H1 (cell line): ENCODE measurements at regions not wholly inside any gene's neighbourhood (a gene's known extent, or its start where the extent isn't known, plus 50 kb on each side); places are given as distances from the start of the nearest gene placed in this dataset.

Source experiments
- CTCF ChIA-PET: fragments of 300-600 bp; sonication (Branson Sonifier 250); formaldehyde crosslinking; loops from one replicate; lab custom pipeline; 2021; ENCODE audit not compliant: partially characterized antibody; lab: Charles Lee
- POLR2A ChIA-PET: fragments of 300-600 bp; sonication (Branson Sonifier 250); formaldehyde crosslinking; loops from one replicate; lab custom pipeline; 2021; ENCODE audit warnings: inconsistent platforms; ENCODE audit not compliant: partially characterized antibody; lab: Charles Lee
- DNase-seq, 2 experiments: peaks; one replicate each; pipeline versions ENCODE4 v3.0.0 to v3.0.0-alpha.2; 2010 to 2022; ENCODE audit warnings: low spot score in 2 of 2, low read depth in 1 of 2, mixed read lengths in 1 of 2
- FAIRE-seq: peaks from 2 replicates; lab custom pipeline; 2011; peaks lifted over from hg19 to GRCh38; lab: Jason Lieb, UNC
- H2AFZ ChIP-seq: 2 replicates; pipeline ENCODE4 v1.8.1; 2012; ENCODE audit warnings: low read length, inconsistent platforms
- H2AK5ac ChIP-seq: 2 replicates; pipeline ENCODE4 v1.6.1; 2013; ENCODE audit warnings: low read depth, low read length
- H2BK120ac ChIP-seq: replicated peaks from 2 replicates; pipeline ENCODE3; 2013; ENCODE audit warnings: low read depth, low read length, inconsistent platforms
- H2BK12ac ChIP-seq: 2 replicates; pipeline ENCODE4 v1.6.1; 2013; ENCODE audit warnings: low read depth, low read length
- H2BK15ac ChIP-seq: 2 replicates; pipeline ENCODE4 v1.6.1; 2013; ENCODE audit warnings: low read length
- H2BK20ac ChIP-seq: 2 replicates; pipeline ENCODE4 v1.6.1; 2013; ENCODE audit warnings: low read length
- H2BK5ac ChIP-seq: 2 replicates; pipeline ENCODE4 v1.6.1; 2013; ENCODE audit warnings: low read depth, low read length
- H3K14ac ChIP-seq: 2 replicates; pipeline ENCODE4 v1.6.1; 2013; ENCODE audit warnings: inconsistent platforms; ENCODE audit not compliant: insufficient read length
- H3K18ac ChIP-seq: 2 replicates; pipeline ENCODE4 v1.6.1; 2013; ENCODE audit warnings: low read length; ENCODE audit errors: extremely low read depth
- H3K23ac ChIP-seq: 2 replicates; pipeline ENCODE4 v1.6.1; 2013; ENCODE audit warnings: inconsistent platforms; ENCODE audit not compliant: insufficient read length
- H3K23me2 ChIP-seq: 2 replicates; pipeline ENCODE4 v1.6.1; 2013; ENCODE audit warnings: low read depth, low read length
- H3K27ac ChIP-seq: 2 replicates; pipeline ENCODE4 v1.6.1; 2011; ENCODE audit warnings: low read depth, low read length, inconsistent platforms
- H3K27me3 ChIP-seq, 4 experiments: replicated peaks in 1 of 4; 1 replicate in 1 of 4; 2 replicates in 3 of 4; pipeline versions ENCODE4 v1.6.1 to v1.8.1; 2011 to 2013; ENCODE audit warnings: low read length in 3 of 4, mild to moderate bottlenecking in 3 of 4, inconsistent platforms in 2 of 4, mixed read lengths in 2 of 4, moderate library complexity in 1 of 4; ENCODE audit not compliant: control insufficient read depth in 3 of 4, insufficient read depth in 3 of 4; ENCODE audit errors: extremely low read depth in 1 of 4
- H3K36me3 ChIP-seq, 4 experiments: 2 replicates each; pipeline versions ENCODE4 v1.6.1 to v1.8.1; 2011 to 2013; ENCODE audit warnings: mild to moderate bottlenecking in 4 of 4, low read length in 3 of 4, moderate library complexity in 2 of 4, control low read depth in 1 of 4, inconsistent platforms in 1 of 4; ENCODE audit not compliant: insufficient read depth in 4 of 4, control insufficient read depth in 2 of 4
- H3K4ac ChIP-seq: replicated peaks from 2 replicates; pipeline ENCODE3; 2013; ENCODE audit warnings: low read length, low read depth, mixed read lengths, inconsistent platforms; ENCODE audit not compliant: insufficient read length
- H3K4me1 ChIP-seq, 4 experiments: replicated peaks in 1 of 4; 1 replicate in 1 of 4; 2 replicates in 3 of 4; pipeline versions ENCODE4 v1.6.1 to v1.8.1; 2011 to 2013; ENCODE audit warnings: low read length in 3 of 4, inconsistent platforms in 2 of 4, mixed read lengths in 1 of 4; ENCODE audit not compliant: insufficient read depth in 4 of 4, control insufficient read depth in 3 of 4
- H3K4me2 ChIP-seq, 2 experiments: 2 replicates each; pipeline versions ENCODE4 v1.6.1 to v1.8.1; 2011 to 2013; ENCODE audit warnings: low read depth in 2 of 2, low read length in 2 of 2, control low read depth in 1 of 2, inconsistent platforms in 1 of 2, mild to moderate bottlenecking in 1 of 2; ENCODE audit not compliant: insufficient read depth in 1 of 2
- H3K4me3 ChIP-seq, 4 experiments: fragments of 200-600, 300-600 bp in 1 of 4; sonication (generic), shearing (Covaris generic), sonication (Bioruptor Twin) in 1 of 4; 2 replicates each; pipeline versions ENCODE4 v1.5.1 to v1.8.1; 2011 to 2016; ENCODE audit warnings: low read length in 4 of 4, low read depth in 3 of 4, control low read depth in 2 of 4, inconsistent platforms in 2 of 4, mild to moderate bottlenecking in 2 of 4, mixed read lengths in 1 of 4, moderate library complexity in 1 of 4; ENCODE audit not compliant: insufficient read depth in 2 of 4; ENCODE audit errors: extremely low read depth in 1 of 4
- H3K56ac ChIP-seq: replicated peaks from 2 replicates; pipeline ENCODE3; 2013; ENCODE audit warnings: low read depth, mild to moderate bottlenecking, mixed read lengths, low read length, inconsistent platforms; ENCODE audit not compliant: insufficient read length
- H3K79me1 ChIP-seq: 2 replicates; pipeline ENCODE4 v1.6.1; 2013; ENCODE audit warnings: low read depth, low read length, control low read depth
- H3K79me2 ChIP-seq, 2 experiments: 2 replicates each; pipeline versions ENCODE4 v1.6.1 to v1.8.1; 2012 to 2013; ENCODE audit warnings: low read length in 2 of 2, mild to moderate bottlenecking in 2 of 2, inconsistent platforms in 1 of 2; ENCODE audit not compliant: insufficient read depth in 2 of 2, control insufficient read depth in 1 of 2
- H3K9ac ChIP-seq, 4 experiments: replicated peaks in 1 of 4; 1 replicate in 1 of 4; 2 replicates in 3 of 4; pipeline versions ENCODE4 v1.6.1 to v1.8.1; 2011 to 2013; ENCODE audit warnings: low read depth in 3 of 4, low read length in 3 of 4, control low read depth in 2 of 4, mild to moderate bottlenecking in 2 of 4, moderate library complexity in 2 of 4, inconsistent platforms in 1 of 4; ENCODE audit errors: extremely low read depth in 1 of 4
- H3K9me3 ChIP-seq, 2 experiments: 2 replicates each; pipeline versions ENCODE4 v1.6.1 to v1.8.1; 2012 to 2013; ENCODE audit warnings: mild to moderate bottlenecking in 2 of 2, moderate library complexity in 2 of 2, control low read depth in 1 of 2, inconsistent platforms in 1 of 2, low read depth in 1 of 2, low read length in 1 of 2, mixed read lengths in 1 of 2; ENCODE audit not compliant: insufficient read depth in 2 of 2
- H4K20me1 ChIP-seq, 2 experiments: replicated peaks in 1 of 2; 2 replicates each; pipeline versions ENCODE3 to v1.8.1; 2011 to 2013; ENCODE audit warnings: inconsistent platforms in 2 of 2, low read length in 2 of 2, mild to moderate bottlenecking in 1 of 2; ENCODE audit not compliant: insufficient read depth in 2 of 2, control insufficient read depth in 1 of 2
- H4K5ac ChIP-seq: 2 replicates; pipeline ENCODE4 v1.6.1; 2013; ENCODE audit warnings: low read length, low read depth, mixed read lengths, inconsistent platforms; ENCODE audit not compliant: insufficient read length
- H4K8ac ChIP-seq: 2 replicates; pipeline ENCODE4 v1.8.0; 2013; ENCODE audit warnings: mild to moderate bottlenecking, moderate library complexity, low read length, inconsistent platforms; ENCODE audit not compliant: insufficient read depth; ENCODE audit errors: extremely low read depth
- H4K91ac ChIP-seq: replicated peaks from 2 replicates; pipeline ENCODE3; 2013; ENCODE audit warnings: low read length, mixed read lengths, inconsistent platforms; ENCODE audit not compliant: insufficient read length
- BCL11A ChIP-seq, 2 experiments: IDR thresholded peaks; one replicate each; pipeline ENCODE4 v1.6.1; 2011; ENCODE audit warnings: low read depth in 2 of 2, low read length in 2 of 2, mild to moderate bottlenecking in 2 of 2
- CHD1 ChIP-seq: IDR thresholded peaks from 2 replicates; pipeline ENCODE4 v1.6.1; 2012; ENCODE audit warnings: low read depth, low read length, improper control_type of control experiment
- RBBP5 ChIP-seq: IDR thresholded peaks from 2 replicates; pipeline ENCODE4 v1.7.1; 2012; ENCODE audit warnings: low read depth, mild to moderate bottlenecking, inconsistent platforms, low read length, moderate library complexity, borderline replicate concordance
- WGBS, 2 experiments: shearing (Covaris generic) in 1 of 2; methylation state at CpG; one replicate each; pipeline versions ENCODE4 v1.1.6 to v1.1.7; 2013 to 2015; ENCODE audit warnings: low lambda C conversion rate in 2 of 2, mixed read lengths in 2 of 2, inconsistent platforms in 1 of 2, low coverage in 1 of 2, missing lambda C conversion rate in 1 of 2; ENCODE audit not compliant: insufficient replicate concordance in 2 of 2, insufficient coverage in 1 of 2, insufficient read length in 1 of 2; ENCODE audit errors: extremely low coverage in 1 of 2, missing lambda C conversion rate in 1 of 2; 5-methylcytosine and 5-hydroxymethylcytosine counted together

DNA sequence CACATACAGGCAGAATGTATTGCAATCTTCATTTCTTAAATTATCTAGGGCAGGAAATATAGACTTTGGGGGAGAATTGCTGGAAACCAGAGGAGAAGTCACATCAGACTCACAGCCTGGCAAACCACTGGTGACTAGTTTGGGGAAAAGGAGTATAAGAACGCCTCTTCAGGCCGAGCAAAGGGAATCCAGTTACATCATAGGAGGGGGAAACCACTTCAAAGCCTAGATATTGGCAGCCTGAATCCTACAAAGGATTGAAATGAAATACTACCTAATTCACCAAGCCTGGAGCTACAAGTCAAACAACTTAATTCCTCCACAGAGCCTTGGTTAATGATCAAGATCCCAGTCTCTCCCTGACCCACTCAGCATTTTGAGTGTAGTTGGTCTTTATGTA, 121.7 kb downstream of the SLC30A10 start:
- Histone ChIP-seq H3K4me2 (no peak overlapping the region), H3K27me3 (no peaks in the 10 kb centered on the region), H3K23ac (no peak overlapping the region), H3K79me2 (no peaks in the 10 kb centered on the region), H2BK5ac (no peak overlapping the region), H2BK120ac (no peak overlapping the region), H3K9ac (no peak overlapping the region), H2AFZ (no peak overlapping the region), H2BK12ac (no peak overlapping the region), H3K9me3 (no peaks in the 10 kb centered on the region), H3K79me1 (no peaks in the 10 kb centered on the region), H3K36me3 (no peaks in the 10 kb centered on the region), H3K27ac (no peak overlapping the region), H3K14ac (no peak overlapping the region), H2AK5ac (no peak overlapping the region), H2BK20ac (no peak overlapping the region), H3K4me3 (no peak overlapping the region), H4K20me1 (no peaks in the 10 kb centered on the region), H2BK15ac (no peak overlapping the region), H4K91ac (no peak overlapping the region), H4K5ac (no peak overlapping the region), H3K18ac (no peak overlapping the region), H4K8ac (no peak overlapping the region), H3K23me2 (no peaks in the 10 kb centered on the region), H3K4me1 (no peaks in the 10 kb centered on the region), H3K56ac (no peak overlapping the region), H3K4ac (no peak overlapping the region)
- ChIA-PET POLR2A (no interaction called here), CTCF (interaction anchor here (1.0 to 1.4 kb wide), 2 partner anchors 17 to 146 kb away, joined by 3 to 5 read pairs; no protein-coding TSS in a partner anchor)
- no peak for DNase-seq
- FAIRE-seq: no peak
- TF ChIP-seq BCL11A (IDR thresholded peaks at IDR 0.05; ENCODE audit: low read depth in 2 of 2, low read length in 2 of 2) (no peak), RBBP5 (no peak), CHD1 (no peak)
- 92% methylated on average over 2 of the region's 2 CpGs; no CpG with 5 or more reads in 1 of the 2 experiments for WGBS, 2 experiments
